ENCODE measurements at regions not wholly inside any gene's neighbourhood (a gene's known extent, or its start where the extent isn't known, plus 50 kb on each side); places are given as distances from the start of the nearest gene placed in this dataset.

DNA sequence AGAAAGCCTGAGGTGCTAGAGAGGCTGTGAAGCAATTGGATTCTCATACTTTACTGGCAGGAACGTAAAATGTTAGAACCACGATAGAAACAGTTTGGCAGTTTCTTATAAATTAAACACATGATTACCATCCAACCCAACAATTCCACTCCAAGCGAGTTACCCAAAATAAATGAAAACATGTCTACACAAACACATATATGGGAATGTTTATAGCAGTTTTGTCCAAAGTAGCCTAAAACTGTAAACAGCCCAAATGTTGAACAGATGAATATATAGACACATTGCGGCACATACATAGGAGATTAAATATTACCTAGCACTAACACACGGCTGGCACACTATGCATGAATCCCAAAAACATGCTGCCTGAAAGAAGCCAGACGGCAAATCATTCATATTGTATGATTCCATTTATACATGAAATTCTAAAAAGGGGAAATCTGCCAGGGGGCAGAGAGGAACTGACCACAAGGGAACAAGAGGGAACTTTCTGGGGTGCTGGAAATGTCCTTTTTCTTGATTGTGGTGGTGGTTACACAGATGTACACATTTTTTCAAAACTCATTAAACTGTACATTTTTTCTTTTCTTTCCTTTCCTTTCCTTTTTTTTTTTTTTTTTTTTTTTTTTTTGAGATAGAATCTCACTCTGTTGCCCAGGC, 50.4 kb upstream of the SLC25A4 start (continued):
- TF ChIP-seq TCF7 (IDR thresholded peaks at IDR 0.05; ENCODE audit: borderline replicate concordance) = no peak
